K562 (cell line): ENCODE measurements at regions not wholly inside any gene's neighbourhood (a gene's known extent, or its start where the extent isn't known, plus 50 kb on each side); places are given as distances from the start of the nearest gene placed in this dataset.

Experiments
- ATAC-seq: fragments of 200-7000 bp; cut with Tn5 transposase; 3 replicates; pipeline ENCODE4 v1.9.1; 2020; ENCODE audit warnings: moderate library complexity
- BruUV-seq: library from RNA; stranded (reverse); fragments of 400-500 nt; replicated peaks from 2 replicates; lab custom pipeline; 2021; lab: Mats Ljungman, UMichigan
- CTCF ChIA-PET: fragments of 300-600 bp; formaldehyde crosslinking; extraction: SDS; loops from one replicate; lab custom pipeline; 2021; ENCODE audit warnings: low intra/inter-chr PET ratio; lab: Yijun Ruan, JAX
- POLR2A ChIA-PET: fragments of 300-600, 350-650 bp; sonication (Branson Sonifier 250); formaldehyde crosslinking; extraction: SDS; loops from one replicate; lab custom pipeline; 2021; ENCODE audit warnings: antibody characterized with exemption, inconsistent platforms; lab: Yijun Ruan, JAX
- DNase-seq, 4 experiments: peaks; one replicate each; pipeline versions ENCODE4 v3.0.0 to v3.0.0-alpha.2; 2011 to 2018; ENCODE audit warnings: low spot score in 3 of 4, mixed read lengths in 3 of 4; ENCODE audit errors: extremely low read depth in 1 of 4
- FAIRE-seq: peaks from 2 replicates; lab custom pipeline; 2011; peaks lifted over from hg19 to GRCh38; lab: Jason Lieb, UNC
- H2AFZ ChIP-seq: 2 replicates; pipeline ENCODE4 v1.6.0; 2011; ENCODE audit warnings: low read depth, low read length, control low read depth, inconsistent platforms
- H3K27ac ChIP-seq: fragments of 200-600 bp; 3 replicates; pipeline ENCODE4 v1.8.0; 2011; ENCODE audit warnings: low read depth, mild to moderate bottlenecking, control low read depth, inconsistent platforms, low read length, moderate library complexity, mixed read lengths; ENCODE audit errors: extremely low read depth
- H3K27me3 ChIP-seq, 2 experiments: fragments of 300-600 bp in 1 of 2; 2 replicates in 1 of 2; 3 replicates in 1 of 2; pipeline versions ENCODE4 v1.6.0 to v1.8.0; 2011; ENCODE audit warnings: inconsistent platforms in 2 of 2, low read length in 2 of 2, mild to moderate bottlenecking in 1 of 2, mixed read lengths in 1 of 2, moderate library complexity in 1 of 2; ENCODE audit not compliant: control insufficient read depth in 2 of 2, insufficient read depth in 2 of 2
- H3K36me3 ChIP-seq: fragments of 300-600 bp; 3 replicates; pipeline ENCODE4 v1.8.0; 2011; ENCODE audit warnings: mild to moderate bottlenecking, low read length, inconsistent platforms; ENCODE audit not compliant: control insufficient read depth, insufficient read depth
- H3K4me1 ChIP-seq, 2 experiments: fragments of 200-600 bp in 1 of 2; replicated peaks in 1 of 2; 2 replicates in 1 of 2; 3 replicates in 1 of 2; pipeline versions ENCODE4 v1.5.1 to v1.8.0; 2011; ENCODE audit warnings: inconsistent platforms in 2 of 2, low read length in 2 of 2, mild to moderate bottlenecking in 1 of 2, mixed read lengths in 1 of 2, moderate library complexity in 1 of 2; ENCODE audit not compliant: control insufficient read depth in 2 of 2, insufficient read depth in 2 of 2
- H3K4me2 ChIP-seq: 2 replicates; pipeline ENCODE4 v1.6.1; 2011; ENCODE audit warnings: low read length, control low read depth, inconsistent platforms, mixed read lengths; ENCODE audit not compliant: insufficient read depth
- H3K4me3 ChIP-seq: fragments of 200-600 bp; sonication (generic), shearing (Covaris generic); 2 replicates; pipeline ENCODE4 v1.5.1; 2016; ENCODE audit warnings: control low read depth, inconsistent platforms
- H3K79me2 ChIP-seq: fragments of 200-600 bp; 3 replicates; pipeline ENCODE4 v1.8.0; 2011; ENCODE audit warnings: low read length, inconsistent platforms; ENCODE audit not compliant: control insufficient read depth, insufficient read depth
- H3K9ac ChIP-seq, 2 experiments: 2 replicates each; pipeline versions ENCODE4 v1.6.0 to v1.6.1; 2011; ENCODE audit warnings: low read depth in 2 of 2, low read length in 2 of 2, control low read depth in 1 of 2, inconsistent platforms in 1 of 2, mild to moderate bottlenecking in 1 of 2, mixed read lengths in 1 of 2; ENCODE audit not compliant: insufficient read depth in 1 of 2
- H3K9me1 ChIP-seq: one replicate; pipeline ENCODE4 v1.6.0; 2011; ENCODE audit warnings: inconsistent platforms, mild to moderate bottlenecking, low read length, moderate library complexity; ENCODE audit not compliant: control insufficient read depth, insufficient read depth
- H3K9me3 ChIP-seq: replicated peaks from 2 replicates; pipeline ENCODE4 v1.5.1; 2011; ENCODE audit warnings: low read depth, low read length, inconsistent platforms; ENCODE audit not compliant: control insufficient read depth, insufficient read depth
- H4K20me1 ChIP-seq: replicated peaks from 2 replicates; pipeline ENCODE4 v1.6.1; 2011; ENCODE audit warnings: low read length, inconsistent platforms, mixed read lengths; ENCODE audit not compliant: control insufficient read depth, insufficient read depth
- CEBPB ChIP-seq: fragments of 450-650 bp; IDR thresholded peaks from 2 replicates; pipeline ENCODE4 v1.6.1; 2016; ENCODE audit warnings: missing genetic modification characterization, missing compliant biosample characterization
- NELFE ChIP-seq: IDR thresholded peaks from 2 replicates; pipeline ENCODE4 v1.6.1; 2011; ENCODE audit warnings: mild to moderate bottlenecking; ENCODE audit not compliant: insufficient read depth, insufficient read length
- NFIX ChIP-seq: fragments of 250-450 bp; sonication (Bioruptor Pico); IDR thresholded peaks from 2 replicates; pipeline ENCODE4 v1.4.0; 2020; ENCODE audit warnings: low read depth, mild to moderate bottlenecking, moderate library complexity
- NFRKB ChIP-seq: fragments of 450-650 bp; IDR thresholded peaks from 2 replicates; pipeline ENCODE4 v1.6.1; 2016; ENCODE audit warnings: low read depth
- RHOXF2B ChIP-seq: fragments of 250-450 bp; sonication (Bioruptor Pico); conservative IDR thresholded peaks from 2 replicates; pipeline ENCODE4 v1.5.1; 2021
- TBP ChIP-seq: optimal IDR thresholded peaks from 2 replicates; pipeline ENCODE3; 2011; ENCODE audit warnings: low read depth, low read length, improper control_type of control experiment
- TRIM28 ChIP-seq: fragments of 450-650 bp; IDR thresholded peaks from 2 replicates; pipeline ENCODE4 v1.6.1; 2017
- WGBS: fragments of 100-300 bp; shearing (Covaris generic); methylation state at CpG from one replicate; pipeline ENCODE4 v1.1.6; 2016; ENCODE audit warnings: low coverage, mixed read lengths; ENCODE audit not compliant: insufficient coverage; ENCODE audit errors: missing lambda C conversion rate; 5-methylcytosine and 5-hydroxymethylcytosine counted together
- in situ Hi-C: fragments of 300-500 bp; cut with MboI; formaldehyde crosslinking; loops from 4 replicates; pipeline ENCODE4 v1.15.0; 2018; ENCODE audit warnings: inconsistent platforms, mixed read lengths
- intact Hi-C: fragments of 100-400 bp; cut with micrococcal nuclease; formaldehyde crosslinking; loops from 2 replicates; pipeline ENCODE4 v1.14.2; 2022
- TF ChIP-seq, protein P1 (sequence below), 2 experiments: IDR thresholded peaks; 2 replicates each; pipeline ENCODE4 v1.6.1; 2012; ENCODE audit warnings: improper control_type of control experiment in 2 of 2, low read depth in 2 of 2, low read length in 2 of 2, borderline replicate concordance in 1 of 2
- TF ChIP-seq, protein P2 (sequence below), 3 experiments: IDR thresholded peaks in 2 of 3; conservative IDR thresholded peaks in 1 of 3; 2 replicates each; pipeline ENCODE4 v1.5.1; 2011 to 2012; ENCODE audit warnings: low read length in 3 of 3, mild to moderate bottlenecking in 3 of 3, control low read depth in 2 of 3, improper control_type of control experiment in 1 of 3, inconsistent platforms in 1 of 3, low read depth in 1 of 3, mixed read lengths in 1 of 3, moderate library complexity in 1 of 3; ENCODE audit not compliant: insufficient read depth in 2 of 3
- TF ChIP-seq, protein P3 (sequence below): fragments of 450-650 bp; IDR thresholded peaks from 2 replicates; pipeline ENCODE4 v1.6.1; 2017; ENCODE audit warnings: antibody characterized with exemption, mild to moderate bottlenecking

DNA sequence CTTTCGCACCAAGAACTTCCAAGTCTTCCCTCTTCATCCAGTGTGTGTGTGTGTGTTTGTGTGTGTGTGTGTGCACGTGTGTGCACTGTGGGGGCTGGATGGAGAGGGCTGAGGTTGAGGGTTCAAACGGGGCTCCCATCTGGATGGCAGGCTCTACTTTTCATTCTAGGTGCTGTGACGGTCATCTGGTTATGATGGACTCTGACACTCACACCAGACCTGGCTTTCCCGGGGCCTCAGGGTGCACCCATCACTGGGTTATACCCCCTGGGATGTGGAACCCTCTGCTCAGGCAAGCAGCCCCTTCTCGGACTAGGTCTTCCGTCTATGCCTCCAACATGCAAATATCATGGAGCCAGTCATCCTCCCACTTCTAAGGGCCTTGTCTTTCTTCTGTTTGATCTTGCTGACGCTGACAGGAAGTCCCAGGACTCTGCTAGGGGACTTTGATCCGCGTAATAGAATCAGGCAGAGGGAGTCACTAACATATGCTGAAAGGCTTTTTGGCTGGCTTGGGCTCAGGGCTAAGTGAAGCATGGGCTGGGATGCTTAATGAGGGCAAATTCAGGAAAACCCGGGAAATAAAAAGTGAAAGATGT is 313.6 kb downstream of the CDC5L start (continued):
- TF ChIP-seq, protein P1, sequence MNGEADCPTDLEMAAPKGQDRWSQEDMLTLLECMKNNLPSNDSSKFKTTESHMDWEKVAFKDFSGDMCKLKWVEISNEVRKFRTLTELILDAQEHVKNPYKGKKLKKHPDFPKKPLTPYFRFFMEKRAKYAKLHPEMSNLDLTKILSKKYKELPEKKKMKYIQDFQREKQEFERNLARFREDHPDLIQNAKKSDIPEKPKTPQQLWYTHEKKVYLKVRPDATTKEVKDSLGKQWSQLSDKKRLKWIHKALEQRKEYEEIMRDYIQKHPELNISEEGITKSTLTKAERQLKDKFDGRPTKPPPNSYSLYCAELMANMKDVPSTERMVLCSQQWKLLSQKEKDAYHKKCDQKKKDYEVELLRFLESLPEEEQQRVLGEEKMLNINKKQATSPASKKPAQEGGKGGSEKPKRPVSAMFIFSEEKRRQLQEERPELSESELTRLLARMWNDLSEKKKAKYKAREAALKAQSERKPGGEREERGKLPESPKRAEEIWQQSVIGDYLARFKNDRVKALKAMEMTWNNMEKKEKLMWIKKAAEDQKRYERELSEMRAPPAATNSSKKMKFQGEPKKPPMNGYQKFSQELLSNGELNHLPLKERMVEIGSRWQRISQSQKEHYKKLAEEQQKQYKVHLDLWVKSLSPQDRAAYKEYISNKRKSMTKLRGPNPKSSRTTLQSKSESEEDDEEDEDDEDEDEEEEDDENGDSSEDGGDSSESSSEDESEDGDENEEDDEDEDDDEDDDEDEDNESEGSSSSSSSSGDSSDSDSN (IDR thresholded peaks at IDR 0.05; ENCODE audit: borderline replicate concordance in 1 of 2, low read depth in 2 of 2, low read length in 2 of 2): no peak
- TF ChIP-seq TBP: no peak
- TF ChIP-seq NFRKB: no peak

DNA sequence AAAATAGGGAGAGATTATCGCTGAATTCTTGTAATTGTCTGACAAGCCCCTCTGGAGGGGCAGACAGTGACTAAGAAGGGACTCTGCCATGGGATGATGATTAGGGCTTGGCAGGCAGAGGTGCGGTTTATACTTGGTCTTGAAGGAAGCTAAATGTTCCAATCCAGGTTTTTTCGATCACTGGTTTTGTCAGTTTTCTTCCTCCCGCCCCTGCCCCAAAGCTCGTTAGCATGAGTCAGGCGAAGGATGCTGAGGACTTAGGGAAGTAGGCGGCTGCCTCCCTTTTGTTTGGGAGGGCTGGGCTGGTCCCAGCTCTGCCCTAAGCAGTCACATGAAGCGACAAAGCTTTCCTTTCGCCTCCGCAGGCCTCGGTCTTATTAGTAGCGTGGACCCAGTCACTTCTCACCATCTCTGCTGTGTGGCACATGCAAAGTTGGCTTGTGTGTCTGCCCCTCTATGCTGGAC is 314.2 kb downstream of the CDC5L start:
- no peak for FAIRE-seq
- no peaks in the 10 kb centered on the region for H3K36me3 ChIP-seq
- no TSS peak for BruUV-seq
- no peak for TF ChIP-seq NFIX (CRISPR knock-in tag)
- no peak for TF ChIP-seq CEBPB (tag)
- TF ChIP-seq RHOXF2B (CRISPR knock-in tag): no peak
- no peak for TF ChIP-seq TRIM28
- TF ChIP-seq, protein P2, sequence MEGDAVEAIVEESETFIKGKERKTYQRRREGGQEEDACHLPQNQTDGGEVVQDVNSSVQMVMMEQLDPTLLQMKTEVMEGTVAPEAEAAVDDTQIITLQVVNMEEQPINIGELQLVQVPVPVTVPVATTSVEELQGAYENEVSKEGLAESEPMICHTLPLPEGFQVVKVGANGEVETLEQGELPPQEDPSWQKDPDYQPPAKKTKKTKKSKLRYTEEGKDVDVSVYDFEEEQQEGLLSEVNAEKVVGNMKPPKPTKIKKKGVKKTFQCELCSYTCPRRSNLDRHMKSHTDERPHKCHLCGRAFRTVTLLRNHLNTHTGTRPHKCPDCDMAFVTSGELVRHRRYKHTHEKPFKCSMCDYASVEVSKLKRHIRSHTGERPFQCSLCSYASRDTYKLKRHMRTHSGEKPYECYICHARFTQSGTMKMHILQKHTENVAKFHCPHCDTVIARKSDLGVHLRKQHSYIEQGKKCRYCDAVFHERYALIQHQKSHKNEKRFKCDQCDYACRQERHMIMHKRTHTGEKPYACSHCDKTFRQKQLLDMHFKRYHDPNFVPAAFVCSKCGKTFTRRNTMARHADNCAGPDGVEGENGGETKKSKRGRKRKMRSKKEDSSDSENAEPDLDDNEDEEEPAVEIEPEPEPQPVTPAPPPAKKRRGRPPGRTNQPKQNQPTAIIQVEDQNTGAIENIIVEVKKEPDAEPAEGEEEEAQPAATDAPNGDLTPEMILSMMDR (IDR thresholded peaks at IDR 0.05 in 2 of 3, conservative IDR thresholded peaks at IDR 0.05 in 1 of 3; ENCODE audit: insufficient read depth in 2 of 3, low read depth in 1 of 3, low read length in 3 of 3): no peak
- no peak for TF ChIP-seq NELFE
- TF ChIP-seq, protein P3, sequence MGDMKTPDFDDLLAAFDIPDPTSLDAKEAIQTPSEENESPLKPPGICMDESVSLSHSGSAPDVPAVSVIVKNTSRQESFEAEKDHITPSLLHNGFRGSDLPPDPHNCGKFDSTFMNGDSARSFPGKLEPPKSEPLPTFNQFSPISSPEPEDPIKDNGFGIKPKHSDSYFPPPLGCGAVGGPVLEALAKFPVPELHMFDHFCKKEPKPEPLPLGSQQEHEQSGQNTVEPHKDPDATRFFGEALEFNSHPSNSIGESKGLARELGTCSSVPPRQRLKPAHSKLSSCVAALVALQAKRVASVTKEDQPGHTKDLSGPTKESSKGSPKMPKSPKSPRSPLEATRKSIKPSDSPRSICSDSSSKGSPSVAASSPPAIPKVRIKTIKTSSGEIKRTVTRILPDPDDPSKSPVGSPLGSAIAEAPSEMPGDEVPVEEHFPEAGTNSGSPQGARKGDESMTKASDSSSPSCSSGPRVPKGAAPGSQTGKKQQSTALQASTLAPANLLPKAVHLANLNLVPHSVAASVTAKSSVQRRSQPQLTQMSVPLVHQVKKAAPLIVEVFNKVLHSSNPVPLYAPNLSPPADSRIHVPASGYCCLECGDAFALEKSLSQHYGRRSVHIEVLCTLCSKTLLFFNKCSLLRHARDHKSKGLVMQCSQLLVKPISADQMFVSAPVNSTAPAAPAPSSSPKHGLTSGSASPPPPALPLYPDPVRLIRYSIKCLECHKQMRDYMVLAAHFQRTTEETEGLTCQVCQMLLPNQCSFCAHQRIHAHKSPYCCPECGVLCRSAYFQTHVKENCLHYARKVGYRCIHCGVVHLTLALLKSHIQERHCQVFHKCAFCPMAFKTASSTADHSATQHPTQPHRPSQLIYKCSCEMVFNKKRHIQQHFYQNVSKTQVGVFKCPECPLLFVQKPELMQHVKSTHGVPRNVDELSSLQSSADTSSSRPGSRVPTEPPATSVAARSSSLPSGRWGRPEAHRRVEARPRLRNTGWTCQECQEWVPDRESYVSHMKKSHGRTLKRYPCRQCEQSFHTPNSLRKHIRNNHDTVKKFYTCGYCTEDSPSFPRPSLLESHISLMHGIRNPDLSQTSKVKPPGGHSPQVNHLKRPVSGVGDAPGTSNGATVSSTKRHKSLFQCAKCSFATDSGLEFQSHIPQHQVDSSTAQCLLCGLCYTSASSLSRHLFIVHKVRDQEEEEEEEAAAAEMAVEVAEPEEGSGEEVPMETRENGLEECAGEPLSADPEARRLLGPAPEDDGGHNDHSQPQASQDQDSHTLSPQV: no peak
- no peaks in the 10 kb centered on the region for H3K4me1 ChIP-seq
- H3K4me2 ChIP-seq: no peak overlapping the region
- no peaks in the 10 kb centered on the region for H3K9me1 ChIP-seq
- no peaks in the 10 kb centered on the region; the same call in 1 of the 2 replicates for H4K20me1 ChIP-seq
- peaks cover 5 to 40% of the 10 kb centered on the region in 2 experiments; a peak in 4 of 5 replicates for H3K27me3 ChIP-seq
- DNase-seq: no peak
- in situ Hi-C loops (no loop called here), intact Hi-C loops (no loop called here)
- no peak overlapping the region for H3K4me3 ChIP-seq
- H3K79me2 ChIP-seq: no peaks in the 10 kb centered on the region
- no peaks in the 10 kb centered on the region for H3K9me3 ChIP-seq
- H2AFZ ChIP-seq: no peak overlapping the region
- CTCF ChIA-PET: no interaction called here
- WGBS: under 1% methylated on average over 12 of the region's 12 CpGs
- H3K9ac ChIP-seq: no peak overlapping the region
- ATAC-seq: no peak
- POLR2A ChIA-PET: no interaction called here
- no peak overlapping the region for H3K27ac ChIP-seq
